DMS79 treated with DMSO at 0.1 percent for 48 hours (cell line): ENCODE measurements at regions not wholly inside any gene's neighbourhood (a gene's known extent, or its start where the extent isn't known, plus 50 kb on each side); places are given as distances from the start of the nearest gene placed in this dataset.
A peak's percentile ranks its signal among the peaks of the same experiment; 100 is the strongest.
"Not testable (repeated sequence)": the region's sequence is repeated elsewhere in the genome, so short reads cannot be mapped to it uniquely, and the experiment has no call there.

Experiments
- DNase-seq: peaks from one replicate; lab custom pipeline; 2025; lab: John Stamatoyannopoulos, UW

DNA sequence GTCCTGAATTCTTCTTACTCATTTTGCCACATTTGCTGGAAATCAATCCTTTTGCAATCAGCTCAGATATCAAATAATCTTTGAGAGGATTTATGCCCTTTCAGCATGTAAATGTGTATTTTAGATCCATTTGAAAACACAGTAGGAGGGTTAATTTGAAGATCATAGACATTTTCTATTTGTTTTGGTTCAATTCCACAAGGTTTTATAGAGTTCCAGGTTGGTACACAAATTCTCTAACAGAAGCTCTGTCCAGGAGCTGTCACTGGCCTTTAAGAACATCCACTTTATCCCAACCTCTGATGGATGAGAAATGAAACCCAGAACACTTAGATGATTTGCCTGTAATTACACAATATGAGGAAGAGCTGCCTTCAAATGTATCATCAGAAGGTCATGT, 157.3 kb upstream of the CHAC2 start:
- no peak for DNase-seq

DNA sequence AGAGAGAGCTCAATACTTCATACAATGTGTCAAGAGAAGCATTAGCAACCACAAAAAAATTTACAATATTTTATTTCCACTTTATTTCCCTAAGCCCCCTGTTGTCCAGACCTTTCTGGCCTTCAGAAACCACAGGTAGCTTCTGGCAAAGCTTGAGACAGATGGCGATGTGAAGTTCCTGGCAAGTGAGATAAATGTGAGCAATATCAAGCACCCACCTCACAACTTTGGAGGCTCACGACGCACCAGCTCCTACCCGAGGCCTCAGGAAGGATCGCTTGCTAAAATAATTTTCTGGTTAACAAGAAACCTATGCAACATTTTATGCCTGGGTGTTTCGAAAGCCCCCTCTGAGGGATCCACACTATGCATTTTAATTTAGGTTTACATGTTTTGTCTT, 158.1 kb upstream of the CHAC2 start:
- DNase-seq = peak; percentile 29

DNA sequence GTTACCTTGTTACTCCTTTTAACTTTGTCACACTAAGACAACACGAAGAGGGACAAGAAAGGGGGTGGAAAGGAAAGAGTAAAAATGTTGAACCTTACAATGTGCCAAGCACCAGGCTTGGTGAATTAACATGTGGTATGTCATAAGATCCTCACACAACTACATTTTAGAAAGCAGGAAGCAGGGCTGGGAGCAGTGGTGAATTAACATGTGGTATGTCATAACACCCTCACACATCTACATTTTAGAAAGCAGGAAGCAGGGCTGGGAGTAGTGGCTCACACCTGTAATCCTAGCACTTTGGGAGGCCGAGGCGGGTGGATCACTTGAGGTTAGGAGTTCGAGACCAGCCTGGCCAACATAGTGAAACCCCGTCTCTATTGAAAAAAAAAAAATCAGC, 159.3 kb upstream of the CHAC2 start:
- DNase-seq = no peak

DNA sequence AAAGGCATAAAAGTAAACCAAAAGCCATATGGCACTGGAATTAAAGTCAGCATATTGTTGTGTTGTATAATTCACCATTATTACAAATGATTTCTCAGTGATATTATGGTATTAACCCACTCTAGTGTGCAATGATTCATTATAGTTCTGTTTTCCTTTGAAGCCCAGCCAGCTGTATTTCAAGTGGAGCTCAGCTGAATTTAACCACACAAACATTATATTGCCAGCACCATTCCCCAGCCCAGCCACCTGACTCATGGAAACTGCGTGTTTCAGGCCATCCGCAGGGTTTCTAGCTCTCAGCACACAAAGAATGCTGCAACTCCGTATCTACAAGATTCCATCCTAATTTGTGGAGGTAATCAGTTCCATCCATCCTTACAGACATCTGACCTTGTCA, 166.8 kb upstream of the CHAC2 start:
- peak; percentile 91 for DNase-seq

DNA sequence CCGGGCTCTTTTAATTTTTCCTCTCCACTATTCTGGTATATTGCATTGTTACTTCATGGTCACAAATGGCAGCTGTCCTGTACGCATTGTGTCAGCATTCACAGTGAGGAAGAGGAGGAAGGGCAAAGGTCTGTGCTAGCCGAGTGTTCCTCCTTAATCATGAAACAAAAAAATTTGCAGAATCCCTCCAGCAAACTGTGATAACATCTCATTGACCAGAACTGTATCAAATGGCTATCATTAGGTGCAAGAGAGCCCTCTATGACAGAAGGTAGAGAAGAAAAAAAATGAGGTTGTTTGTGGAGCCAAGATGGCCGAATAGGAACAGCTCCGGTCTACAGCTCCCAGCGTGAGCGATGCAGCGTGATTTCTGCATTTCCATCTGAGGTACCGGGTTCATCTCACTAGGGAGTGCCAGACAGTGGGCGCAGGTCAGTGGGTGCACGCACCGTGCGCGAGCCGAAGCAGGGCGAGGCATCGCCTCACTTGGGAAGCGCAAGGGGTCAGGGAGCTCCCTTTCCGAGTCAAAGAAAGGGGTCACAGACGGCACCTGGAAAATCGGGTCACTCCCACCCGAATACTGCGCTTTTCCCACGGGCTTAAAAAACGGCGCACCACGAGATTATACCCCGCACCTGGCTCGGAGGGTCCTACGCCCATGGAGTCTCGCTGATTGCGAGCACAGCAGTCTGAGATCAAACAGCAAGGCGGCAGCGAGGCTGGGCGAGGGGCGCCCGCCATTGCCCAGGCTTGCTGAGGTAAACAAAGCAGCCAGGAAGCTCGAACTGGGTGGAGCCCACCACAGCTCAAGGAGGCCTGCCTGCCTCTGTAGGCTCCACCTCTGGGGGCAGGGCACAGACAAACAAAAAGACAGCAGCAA, 180.6 kb upstream of the CHAC2 start:
- not testable (repeated sequence) for DNase-seq

DNA sequence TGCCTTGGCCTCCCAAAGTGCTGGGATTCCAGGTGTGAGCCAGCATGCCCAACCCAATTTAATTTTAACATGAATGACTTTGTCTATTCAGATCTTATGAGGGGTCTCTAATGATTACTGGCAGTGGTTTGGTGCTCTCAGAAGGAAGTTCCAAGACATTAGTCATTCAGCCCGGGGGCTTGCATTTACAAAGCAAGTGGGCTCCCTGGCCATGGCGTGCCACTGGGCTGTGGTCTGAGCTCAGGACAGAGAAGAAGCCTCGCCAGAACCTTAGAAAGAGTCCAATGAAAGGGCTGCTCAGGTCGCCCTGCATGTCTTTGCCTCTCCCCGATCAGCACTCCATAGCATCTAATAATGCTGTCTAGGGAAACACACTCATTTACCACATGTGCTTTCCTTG, 182.6 kb upstream of the CHAC2 start:
- DNase-seq = no peak

DNA sequence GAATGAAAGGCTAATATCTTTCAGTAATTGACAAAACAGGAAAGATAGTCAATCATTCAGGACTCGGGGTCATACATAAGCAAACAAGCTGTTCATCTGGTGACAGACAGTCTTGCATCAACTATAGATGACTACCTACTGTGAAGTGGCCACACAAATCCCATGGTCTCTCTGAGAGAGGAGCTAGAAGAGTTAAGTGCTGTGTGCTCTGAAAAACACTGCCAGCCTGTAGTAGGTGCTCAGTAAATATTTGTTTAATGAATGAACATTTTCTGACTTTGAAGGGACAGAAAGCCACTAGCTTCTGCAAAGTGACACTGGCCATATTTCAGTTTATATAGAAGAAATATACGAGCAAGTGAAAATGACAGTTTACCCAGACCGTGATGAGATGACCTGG, 184.0 kb upstream of the CHAC2 start:
- no peak for DNase-seq

DNA sequence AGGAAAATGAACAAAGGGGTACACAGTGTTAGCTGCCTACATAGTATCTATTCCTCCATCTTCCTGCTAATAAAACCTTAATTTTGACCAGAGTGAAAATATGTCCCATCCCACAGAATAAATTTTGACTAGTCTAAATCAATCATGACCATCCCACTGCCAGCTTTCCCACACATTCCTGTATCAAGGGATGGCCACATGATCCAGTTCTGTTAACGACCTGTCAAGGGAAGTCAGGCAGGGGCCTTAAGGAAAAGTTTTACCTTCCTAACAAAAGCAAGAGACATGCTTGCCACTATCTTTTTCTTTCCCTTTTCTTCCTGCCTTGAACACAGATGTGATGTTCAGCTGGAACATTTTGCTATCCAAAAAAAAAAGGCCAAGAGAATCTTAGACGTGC, 185.0 kb upstream of the CHAC2 start:
- no peak for DNase-seq

DNA sequence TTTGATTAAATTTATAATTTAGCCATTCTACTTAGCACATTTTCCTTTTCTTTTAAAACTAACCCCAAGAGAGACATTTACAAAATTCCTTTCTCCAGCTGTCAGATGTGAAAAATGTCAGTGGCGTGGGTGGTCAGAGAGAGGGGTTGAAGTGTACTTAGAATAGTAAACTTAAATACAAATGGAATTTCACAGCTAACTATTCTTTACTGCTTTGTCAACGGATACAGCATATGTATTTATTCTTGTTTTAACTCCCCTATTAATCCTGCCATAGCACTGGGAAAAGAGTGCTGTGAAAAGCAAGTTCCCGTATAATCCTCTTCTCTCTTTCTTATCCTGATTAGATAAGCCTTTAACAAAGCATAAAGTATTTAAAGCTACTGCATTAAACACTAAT, 191.4 kb upstream of the CHAC2 start:
- peak; percentile 89 for DNase-seq

DNA sequence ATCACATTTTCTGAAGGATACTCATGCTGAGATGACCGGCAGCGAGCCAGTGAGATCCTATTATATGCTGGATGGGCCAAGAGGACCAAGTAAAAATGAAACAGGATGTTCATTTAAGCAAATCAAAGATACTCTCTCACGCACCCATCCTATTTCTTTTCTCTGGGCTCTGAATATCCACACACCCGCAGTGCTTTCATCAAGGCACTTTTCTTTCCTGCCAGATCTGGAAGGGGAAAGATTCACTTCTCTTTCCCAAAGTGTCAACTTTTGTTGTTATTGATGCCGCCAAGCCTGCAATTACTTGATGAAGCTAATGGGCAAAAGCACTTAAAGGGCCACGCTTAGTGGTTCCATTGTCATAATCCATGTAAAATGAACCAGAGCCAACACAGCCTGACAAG, 191.9 kb upstream of the CHAC2 start:
- peak; percentile 89 for DNase-seq

DNA sequence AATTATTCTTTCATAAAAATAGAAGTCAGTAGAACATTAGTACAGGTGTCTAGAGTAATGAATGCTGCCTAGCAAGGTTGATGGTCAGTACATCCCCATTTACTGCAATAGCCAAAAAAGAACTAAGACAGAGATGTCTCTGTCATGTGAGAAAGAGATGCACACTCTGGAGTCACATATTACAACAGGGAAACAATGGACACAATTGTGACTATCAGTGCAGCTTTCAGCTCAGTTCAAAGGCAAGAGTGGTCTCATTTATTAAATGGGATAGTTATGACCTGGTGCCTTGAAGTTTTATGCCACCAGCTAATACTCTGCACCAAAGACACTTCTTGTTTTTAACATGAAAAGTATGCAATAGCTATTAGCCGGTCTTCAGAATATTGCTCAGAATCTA, 194.9 kb upstream of the CHAC2 start:
- no peak for DNase-seq

DNA sequence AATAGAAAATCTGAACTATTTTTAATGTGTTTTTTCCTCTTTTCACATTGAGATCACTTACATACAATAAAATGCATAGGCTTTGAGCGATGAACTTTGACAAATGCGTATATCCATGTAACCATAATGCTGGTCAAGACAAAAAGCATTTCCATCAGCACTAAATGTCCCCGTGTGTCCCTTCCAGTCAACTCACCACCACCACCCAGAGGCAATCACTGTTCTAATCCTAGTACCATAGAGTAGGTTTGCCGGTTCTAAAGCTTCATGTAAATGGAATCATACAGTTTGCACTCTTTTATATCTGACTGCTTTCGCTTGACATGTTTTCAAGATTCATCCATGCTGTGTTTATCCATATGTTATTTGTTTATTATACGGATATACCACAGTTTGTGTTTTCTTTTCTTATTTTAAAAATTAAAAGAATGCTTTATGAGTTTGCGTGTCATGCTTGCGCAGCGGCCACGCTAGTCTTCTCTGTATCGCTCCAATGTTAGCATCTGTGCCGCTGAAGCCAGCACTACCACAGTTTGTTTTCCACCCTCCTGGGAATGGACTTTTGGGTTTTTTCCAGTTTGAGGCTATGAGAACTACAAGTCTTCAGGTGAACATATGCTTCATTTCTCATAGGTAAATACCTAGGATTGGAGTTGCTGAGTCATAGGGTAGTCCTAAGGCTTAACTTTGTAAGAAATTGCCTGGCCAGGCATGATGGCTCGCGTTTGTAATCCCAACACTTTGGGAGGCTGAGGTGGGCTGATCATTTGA, 197.5 kb upstream of the CHAC2 start:
- no peak for DNase-seq

DNA sequence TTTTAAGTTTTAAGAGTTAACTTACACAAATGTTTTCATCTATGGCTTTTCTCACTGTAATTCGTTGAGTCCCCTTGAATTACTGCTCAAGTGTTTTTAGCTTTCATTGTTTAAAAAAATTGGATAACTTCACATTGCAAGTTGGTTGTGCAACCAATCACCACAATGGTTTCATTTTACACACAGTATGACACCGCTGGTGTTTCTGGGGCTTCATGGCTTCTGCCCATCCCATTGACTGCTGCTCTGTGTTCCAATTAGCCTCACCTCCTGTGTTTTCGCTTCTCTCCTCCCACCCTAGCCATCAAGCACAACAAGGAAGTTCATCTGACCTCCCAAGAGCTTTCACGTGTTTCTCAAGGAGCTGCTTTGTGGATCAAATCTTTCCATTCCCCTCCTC, 199.1 kb upstream of the CHAC2 start:
- DNase-seq = no peak

DNA sequence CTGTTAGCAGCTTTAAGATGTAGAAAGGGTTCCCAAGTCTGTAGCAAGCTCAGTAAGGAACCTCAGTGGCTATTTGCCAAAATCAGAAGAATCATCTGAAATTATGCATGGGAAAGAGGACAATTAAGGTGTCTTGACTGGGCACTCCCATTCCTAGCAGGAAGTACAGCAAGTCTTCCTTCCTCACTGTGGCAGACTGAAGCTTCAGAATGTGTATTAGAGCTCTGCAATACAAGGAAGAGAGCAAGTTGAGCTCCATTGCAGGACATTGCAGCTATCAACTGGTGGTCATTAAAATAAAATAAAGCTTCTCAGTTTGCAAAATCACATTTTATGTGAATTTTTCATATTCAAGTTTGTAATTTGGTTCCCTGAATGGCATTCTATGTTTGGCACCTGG, 200.5 kb upstream of the CHAC2 start:
- DNase-seq = peak; percentile 14

DNA sequence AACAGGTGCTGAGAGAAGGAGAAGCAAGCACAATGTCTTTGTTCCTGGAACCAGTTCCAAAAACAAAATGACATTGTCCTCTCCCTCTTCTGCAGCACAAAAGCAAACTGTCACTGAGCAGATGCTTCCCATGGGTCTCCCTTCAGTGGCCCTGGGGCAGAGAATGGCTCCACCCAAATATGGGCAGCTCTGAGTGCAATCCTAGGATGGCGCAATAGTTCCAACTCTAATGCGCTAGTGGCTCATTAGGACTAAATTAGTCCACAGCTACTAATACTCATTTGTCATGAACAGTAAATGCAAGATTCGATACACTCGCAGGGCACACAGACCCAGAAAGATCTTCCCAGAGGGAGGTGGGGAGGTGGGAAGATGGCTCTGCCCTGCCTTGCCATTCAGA, 205.2 kb upstream of the CHAC2 start:
- no peak for DNase-seq

DNA sequence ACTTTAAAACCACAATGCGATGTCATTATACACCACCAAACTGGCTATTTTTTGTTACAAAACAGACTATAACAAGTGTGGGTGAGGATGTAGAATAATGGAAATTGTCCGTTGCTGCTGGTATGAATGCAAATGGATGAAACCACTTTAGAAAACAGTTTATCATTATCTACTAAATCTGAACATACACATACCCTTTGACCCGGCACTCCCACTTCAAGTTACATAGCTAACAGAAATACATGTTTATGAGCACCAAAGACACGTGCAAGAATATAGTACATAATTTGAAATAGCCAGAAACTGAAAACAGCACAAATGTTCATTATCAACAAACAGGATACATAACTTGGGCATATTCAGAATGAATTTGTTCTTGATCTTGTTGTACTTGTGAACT, 206.4 kb upstream of the CHAC2 start:
- no peak for DNase-seq

DNA sequence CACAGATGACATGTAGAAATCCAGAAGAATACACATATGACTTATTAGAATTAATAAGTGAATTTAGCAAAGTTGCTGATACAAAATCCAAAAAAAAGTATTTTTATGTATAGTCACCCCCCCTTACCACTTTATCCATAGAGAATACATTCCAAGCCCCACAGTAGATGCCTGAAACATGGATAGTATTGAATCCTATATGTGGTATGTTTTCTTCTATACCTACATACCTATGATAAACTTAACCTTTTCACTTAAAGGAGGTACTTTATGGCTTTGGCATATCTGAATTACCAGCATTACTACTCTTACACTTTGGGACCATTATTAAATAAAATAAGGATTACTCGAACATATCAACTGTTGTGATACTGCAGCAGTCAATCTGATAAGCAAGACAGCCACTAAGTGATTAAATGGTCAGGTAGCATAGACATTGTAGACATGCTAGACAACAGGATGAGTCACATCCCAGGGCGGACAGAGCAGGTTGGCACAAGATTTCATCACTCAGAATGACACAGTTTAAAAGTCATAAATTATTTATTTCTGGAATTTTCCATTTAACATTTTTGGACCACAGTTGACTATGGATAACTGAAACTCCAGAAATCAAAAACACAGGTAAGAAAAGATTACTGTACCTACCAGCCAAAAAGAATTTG, 208.2 kb upstream of the CHAC2 start:
- DNase-seq = no peak

DNA sequence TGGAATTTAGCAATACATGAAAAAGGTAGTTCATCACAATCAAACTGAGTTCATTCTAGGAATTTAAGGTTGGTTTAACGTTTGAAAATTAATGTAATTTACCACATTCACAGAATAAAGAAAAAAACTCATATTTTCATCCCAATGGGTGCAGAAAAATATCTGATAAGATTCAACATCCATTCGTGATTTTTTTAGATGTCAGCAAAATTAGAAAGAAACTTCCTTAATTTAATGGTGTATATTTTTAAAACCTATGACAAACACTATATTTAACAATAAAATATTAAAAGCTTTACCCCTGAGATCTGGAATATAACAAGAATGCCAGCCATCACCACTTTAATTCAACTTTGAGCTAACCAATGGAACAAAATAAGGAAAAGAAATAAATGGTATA, 208.7 kb upstream of the CHAC2 start:
- DNase-seq = no peak

DNA sequence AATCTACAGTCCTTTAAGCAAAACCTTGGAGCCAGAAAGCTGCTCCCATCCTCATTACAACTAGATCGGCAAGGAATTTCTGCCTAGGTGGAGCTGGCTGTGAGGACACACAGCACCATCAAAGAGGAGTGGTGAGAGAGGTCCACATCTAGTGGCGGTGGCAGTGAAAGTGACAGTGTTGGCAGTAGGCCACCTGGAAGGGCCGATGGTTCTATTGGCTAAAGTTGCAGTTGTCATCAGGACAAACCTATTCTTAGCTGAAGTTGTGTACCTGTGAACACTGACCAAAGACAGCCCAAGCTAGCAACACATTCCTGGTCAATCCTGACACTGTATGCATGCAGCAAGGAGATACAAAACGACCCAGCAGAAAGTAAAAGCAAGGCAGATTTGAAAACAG, 218.1 kb upstream of the CHAC2 start:
- DNase-seq = no peak

DNA sequence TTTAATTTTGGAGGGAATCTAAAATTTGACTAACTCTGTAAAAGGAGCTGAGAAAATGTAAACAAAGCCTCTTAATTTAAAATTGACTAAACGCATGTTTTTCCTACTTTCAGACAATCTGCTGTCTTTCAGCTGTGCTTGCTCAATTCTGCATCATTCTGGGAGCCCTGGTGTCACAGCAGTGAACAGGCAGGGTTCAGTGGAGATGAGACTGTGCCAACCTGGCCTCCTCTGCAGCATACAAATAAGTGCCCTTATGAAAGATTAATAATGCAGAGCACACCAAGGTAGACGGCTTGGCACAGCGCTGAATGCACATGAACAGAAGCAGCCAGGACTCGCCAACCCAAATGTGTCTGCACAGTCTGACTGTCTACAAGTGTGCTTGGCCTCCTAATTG, 222.0 kb upstream of the CHAC2 start:
- DNase-seq = peak; percentile 89

DNA sequence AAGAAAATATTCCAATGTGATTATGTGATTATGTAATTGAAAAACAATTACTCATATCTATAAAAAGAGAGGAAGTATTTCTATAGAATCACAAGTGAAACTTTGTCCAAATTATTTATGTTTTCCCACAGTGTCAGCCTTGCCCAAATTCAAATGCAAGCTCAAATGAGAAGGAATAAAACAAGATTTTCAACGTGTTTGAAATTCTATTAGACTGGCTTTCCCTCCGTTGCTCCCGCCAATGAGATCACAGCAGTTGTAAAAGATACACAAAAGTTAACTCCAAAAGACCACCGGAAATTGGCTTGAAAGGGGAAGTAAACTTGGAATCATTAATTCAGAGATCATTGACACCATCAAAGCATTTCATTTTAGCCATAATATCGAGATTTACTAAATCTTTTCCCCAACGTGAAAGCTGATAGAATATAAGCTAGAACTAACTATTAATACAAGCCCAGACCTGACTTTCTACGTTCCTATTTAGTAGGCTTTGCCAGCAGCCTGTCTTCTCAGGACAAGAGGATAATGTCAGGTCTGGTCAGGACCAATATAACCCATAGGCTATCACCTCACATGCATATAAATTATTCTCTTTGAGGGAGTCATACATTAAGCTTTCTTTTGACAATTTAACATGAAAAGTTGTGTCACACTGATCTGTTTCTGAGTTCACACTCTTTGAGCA, 222.6 kb upstream of the CHAC2 start:
- DNase-seq = no peak

DNA sequence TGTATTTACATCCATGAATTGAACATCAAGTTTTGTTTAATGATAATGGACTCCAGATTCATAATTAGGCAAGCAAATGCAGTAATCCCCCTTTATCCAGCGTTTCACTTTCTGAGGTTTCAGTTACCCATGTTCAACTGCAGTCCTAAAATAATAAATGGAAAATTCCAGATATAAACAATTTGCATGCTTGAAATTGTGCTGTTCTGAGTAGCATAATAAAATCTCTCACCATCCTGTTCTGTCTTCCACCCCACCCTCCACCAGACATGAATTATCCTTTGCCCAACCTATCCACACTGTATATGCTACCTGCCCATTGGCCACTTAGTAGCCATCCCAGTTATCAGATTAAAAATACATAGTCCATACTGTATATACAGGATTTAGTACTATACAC, 224.5 kb upstream of the CHAC2 start:
- no peak for DNase-seq
